Inferior parietal cortex (tissue), 1 donor: ENCODE measurements at regions not wholly inside any gene's neighbourhood (a gene's known extent, or its start where the extent isn't known, plus 50 kb on each side); places are given as distances from the start of the nearest gene placed in this dataset.

Experiments
- DNase-seq: peaks from one replicate; pipeline ENCODE4 v3.0.0-alpha.2; 2016; ENCODE audit errors: extremely low spot score

DNA sequence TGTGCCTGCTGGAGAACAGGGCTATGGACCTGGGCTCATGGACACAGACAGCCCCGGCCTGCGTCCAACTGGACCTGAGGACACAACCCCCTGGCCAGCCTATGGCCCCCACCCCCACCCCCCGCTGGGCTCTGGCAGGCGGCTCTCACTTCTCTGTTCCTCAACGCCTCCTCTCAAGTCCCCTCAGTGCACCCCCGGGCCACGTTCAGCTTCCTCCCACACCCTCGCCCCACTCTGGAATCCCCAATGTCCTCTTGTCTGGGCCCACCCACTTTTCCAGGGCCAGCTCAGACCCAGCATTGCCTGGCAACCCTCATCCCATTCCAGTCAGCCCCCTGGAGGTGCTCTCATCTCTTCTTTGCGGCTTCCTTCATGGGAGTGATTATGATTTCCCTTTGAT lies 130.2 kb upstream of the SPACA7 start:
- no peak for DNase-seq

DNA sequence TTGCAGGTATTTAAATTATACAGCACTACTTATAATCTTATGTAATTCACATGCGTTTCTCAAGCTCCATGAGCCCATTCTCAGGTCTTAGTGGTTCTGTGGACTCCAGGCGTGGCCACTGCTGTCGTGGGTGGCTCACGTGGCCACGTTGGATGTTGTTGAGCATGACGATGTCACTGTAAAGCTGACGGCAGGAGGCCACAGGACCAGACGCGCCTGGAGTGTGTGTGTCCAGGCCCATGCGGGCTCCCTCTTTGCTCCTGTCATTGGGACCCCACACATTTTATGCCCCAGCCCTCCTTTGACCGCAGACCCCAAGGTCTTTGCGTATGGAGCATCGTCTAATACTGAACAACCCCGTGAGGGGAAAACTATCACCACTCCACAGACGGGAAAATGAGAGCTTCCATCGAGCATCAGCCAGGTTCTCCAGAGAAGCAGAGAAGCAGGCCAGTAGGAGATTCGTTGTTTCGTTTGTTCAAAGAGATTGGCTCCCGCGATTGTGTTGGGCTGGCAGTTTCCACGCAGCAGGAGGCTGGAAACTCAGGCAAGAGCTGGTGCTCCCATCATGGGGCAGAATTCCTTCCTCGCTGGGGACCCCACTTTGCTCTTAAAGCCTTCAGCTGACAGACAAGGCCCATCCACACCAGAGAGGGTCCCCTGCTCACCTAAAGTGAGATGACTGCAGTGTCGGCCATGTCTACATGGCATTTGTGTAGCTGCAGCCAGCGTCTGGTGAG lies 129.3 kb upstream of the SPACA7 start:
- no peak for DNase-seq

DNA sequence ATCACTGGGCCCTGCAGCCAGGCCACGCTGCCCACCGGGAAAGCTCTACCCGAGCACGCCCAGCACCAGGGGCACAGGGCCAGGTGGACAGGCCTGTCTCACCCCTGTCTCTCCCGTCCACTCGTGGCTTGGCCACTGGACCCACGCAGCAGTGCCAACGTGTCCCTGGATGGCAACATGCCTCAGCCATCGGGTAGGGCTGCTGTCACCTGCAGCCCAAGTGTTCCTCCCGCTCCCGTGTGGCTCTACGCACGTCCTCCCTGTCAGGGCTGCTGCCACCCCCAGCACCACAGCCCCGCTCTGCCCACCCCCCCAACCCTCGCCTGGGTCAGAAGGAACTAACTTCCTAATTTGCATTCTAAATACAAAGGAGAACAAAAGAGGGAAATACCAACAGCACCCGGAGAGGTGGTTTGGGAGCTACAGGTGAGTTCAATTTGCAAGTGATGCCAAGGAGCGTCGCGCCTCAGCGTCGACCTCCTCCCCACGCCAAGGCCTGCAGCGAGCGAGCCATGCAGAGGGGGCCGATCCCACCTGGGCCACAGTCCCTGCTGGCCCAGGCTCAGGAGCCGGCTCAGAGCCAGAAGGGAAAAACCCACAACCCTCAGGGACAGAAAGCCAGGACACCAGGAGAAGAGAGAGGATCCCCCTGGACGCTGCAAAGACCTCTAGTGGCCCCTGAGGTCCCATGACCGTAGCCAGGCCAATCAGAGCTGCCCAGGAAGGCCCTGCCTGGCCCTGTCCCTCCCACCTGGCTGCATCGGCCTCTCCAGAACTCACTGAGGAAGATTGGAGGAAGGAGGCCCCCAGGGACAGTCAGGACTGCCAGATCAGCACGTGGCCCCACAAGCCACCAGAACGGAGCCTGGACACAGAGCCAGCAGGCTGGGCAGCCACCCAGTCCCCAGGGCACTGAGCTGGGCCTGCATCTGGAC lies 128.4 kb upstream of the SPACA7 start:
- DNase-seq, result no peak

DNA sequence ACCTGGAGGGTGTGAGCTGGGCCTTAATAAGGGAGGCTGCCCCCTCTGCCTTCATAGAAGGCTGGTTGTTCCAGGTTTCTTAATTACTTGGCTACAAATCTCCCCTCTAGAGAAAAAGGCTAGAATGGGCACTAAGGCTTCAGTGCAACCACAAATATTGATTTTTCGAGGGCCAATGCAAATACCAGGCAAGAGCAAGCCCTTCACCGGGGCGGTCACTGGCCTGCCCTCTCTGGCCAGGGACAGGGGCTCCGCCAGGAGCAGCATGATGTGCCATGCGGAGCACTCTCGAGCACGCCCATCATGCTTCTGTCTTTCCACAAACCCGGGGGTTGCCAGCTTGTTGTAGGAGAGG lies 127.8 kb upstream of the SPACA7 start:
- no peak for DNase-seq

DNA sequence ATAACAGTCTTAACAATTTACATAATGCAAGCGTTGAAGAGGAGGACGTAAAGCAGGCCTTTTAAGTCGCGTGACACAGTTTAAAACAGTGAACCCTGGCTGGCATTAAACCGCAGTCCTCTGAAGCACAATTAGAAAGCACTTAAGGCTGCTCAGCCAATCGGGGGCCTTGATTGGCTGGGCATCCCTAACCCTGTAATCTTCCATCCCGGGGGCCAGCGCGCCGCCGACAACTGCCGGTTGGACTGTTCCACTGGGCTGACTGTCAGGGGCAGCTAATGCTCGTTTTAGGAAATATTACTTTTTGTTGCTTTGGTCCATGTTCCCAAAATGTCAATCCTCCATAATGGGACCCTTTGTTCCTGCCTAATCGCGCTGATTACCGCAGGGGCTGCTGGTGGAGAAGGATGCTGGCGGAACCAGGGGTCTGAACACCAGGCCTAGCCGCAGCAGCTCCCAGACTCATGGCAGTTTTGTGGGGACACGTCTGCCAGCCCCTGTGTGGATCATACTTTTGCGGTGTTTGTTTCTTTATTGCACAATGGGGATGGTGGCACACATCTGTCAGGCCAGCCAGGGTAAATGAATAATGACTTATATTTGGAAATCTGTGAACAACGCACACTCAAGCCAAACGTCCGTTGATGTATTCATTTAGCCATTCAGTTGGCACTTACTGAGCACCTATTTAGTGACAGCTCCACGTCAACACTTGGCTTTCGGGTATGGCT lies 127.1 kb upstream of the SPACA7 start:
- no peak for DNase-seq

DNA sequence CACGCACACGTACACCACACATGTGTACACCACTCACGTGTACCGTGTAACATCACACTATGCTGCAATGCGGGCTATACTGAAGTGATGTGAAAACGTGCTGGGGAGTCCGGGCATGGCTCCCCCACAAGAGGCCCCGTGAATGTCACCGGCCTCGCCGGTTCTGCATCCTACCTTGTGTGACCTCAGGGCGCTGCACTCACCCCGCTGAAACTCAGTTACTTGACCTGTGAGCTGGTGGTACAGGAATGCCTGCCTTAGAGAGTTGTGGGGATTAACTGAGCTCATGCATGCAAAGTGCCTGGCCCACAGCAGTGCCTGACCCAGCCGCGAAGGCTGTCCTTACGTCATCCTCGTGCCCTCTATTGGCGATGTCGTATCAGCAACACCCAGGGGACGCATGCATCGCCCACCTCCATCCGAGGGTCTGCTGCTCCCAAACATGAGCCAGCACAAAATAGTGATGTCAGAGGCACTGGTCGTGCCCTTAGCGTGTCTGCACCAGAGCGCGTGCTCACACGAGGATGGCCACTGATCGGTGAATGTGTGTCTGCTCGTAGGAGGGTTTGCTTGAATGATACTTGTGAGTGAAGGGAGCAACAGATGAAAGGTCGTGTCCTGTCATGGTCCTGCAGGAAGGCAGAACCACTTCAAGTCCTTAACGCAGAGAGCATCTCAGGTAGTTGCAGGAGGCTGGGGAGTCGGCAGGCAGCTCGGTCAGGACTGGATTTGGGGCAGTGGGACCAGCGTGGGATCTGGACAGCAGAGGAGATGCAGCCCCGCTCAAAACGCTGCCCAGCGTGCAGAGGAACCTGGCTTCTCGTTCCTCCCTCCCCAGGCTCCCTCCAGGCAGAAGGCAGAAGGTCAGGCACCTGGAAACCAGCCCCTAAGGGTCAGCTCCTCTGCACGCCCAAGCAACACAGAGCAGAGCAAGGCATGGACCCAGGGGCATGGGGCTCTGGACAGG lies 126.2 kb upstream of the SPACA7 start:
- no peak for DNase-seq

DNA sequence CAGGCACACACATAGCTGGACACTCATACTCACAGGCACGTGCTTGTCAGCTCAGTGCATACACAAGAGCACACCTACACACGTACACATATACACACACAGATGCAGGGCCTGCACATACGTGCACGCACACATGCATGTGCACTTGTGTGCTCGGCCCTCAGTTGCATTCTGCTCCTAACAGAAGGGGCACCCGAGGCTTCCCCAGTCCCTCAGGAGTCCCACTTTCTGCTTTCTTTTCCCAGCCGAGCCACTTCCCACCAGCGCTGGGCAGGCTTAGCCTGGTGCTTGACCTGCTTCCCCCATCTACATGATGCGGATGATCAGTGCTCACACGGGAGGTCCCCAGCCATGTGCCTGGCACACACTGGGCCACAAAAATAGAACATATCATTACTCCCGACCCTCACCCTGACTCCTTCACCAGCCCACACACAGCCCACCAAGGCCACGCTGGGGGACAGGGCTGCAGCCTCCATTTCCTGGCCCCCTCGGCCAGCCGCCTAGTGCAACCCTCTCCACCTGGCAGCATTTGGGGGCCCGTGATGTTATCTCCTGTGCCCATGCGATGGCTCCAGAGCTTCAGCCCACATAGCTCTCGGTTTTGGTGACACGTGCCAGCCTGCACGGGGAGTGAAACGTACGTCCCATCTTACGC lies 125.2 kb upstream of the SPACA7 start:
- DNase-seq, result no peak

DNA sequence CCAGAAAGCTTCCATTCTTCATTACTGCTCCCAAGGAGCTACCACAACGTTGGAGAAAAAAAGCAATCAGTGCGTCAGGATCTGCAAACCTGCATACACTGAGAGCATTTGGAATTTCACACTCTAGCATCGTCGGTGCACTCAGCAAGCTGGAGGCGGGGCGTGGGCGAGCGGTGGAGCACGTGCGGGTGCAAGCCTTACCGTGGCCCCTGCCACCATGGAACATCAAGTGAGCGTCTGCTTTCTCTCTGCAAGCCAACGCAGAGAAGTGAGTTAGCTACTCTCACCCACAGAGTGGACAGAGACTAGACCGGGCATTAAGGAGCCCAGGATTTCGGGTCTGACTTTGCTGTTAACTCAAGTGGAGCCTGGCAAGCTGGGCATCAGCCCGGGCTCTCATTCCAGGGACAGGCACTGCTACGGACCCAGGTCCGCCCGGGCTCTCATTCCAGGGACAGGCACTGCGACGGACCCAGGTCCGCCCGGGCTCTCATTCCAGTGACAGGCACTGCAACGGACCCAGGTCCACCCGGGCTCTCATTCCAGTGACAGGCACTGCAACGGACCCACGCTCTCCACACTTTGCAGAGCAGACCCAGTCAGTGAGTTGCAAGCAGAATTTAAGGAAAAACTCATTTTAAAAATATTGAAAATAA lies 124.1 kb upstream of the SPACA7 start:
- DNase-seq, result no peak

DNA sequence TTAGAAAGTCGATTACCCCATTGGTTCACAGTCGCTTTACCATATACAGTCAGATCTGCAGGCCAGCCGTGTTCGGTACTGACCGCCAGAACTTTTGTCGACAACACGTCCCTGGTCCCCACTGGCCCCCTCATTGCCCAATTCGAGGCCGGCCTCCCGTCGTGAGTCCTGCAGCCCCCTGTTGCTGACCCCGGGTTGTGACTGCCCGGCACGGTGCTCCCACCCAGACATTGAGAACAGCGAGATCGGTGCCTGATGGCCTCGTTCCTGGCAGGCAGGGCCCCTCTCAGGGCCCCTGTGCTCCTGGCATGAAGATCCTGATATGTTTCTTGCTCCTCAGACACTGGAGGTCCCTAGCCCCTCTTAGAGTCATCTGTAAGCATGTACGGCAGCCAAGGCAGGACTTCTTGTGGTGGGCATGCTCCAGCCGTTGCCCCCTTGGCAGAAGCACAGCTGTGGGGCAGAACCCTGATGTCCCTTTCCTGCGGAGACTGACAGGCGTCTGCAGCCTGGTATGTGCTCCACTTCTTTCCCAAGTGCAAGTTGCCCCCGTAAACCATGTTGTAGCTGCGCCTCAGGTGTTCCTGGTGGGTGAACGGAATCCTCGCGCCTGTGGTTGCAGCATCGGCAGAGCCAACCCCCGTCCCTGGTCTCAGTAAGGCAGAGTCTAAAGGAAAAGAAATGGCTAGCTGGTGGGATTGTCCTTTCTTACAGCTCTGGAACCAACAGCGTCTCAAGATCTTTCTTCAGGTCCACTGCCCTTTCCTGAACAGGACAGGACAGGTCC lies 123.2 kb upstream of the SPACA7 start:
- DNase-seq, result no peak

DNA sequence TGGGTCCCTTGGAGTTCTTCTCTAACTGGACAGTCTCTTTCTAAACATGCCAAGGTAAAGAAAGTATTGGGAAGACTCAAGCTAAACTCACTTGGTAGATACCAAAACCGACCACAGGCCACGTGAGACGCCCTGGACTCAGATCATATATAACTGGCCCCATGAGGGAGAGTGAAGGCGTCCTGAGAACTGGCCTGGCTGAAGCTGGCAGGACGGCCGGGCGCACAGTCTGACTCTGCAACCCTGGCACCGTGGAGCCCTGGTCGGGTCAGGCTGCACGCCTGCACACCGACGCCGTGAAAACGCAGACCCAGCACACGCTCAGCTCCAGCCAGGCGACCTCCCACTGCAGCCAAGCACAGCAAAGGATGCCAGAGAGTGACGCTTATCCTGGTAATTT lies 122.5 kb upstream of the SPACA7 start:
- no peak for DNase-seq

DNA sequence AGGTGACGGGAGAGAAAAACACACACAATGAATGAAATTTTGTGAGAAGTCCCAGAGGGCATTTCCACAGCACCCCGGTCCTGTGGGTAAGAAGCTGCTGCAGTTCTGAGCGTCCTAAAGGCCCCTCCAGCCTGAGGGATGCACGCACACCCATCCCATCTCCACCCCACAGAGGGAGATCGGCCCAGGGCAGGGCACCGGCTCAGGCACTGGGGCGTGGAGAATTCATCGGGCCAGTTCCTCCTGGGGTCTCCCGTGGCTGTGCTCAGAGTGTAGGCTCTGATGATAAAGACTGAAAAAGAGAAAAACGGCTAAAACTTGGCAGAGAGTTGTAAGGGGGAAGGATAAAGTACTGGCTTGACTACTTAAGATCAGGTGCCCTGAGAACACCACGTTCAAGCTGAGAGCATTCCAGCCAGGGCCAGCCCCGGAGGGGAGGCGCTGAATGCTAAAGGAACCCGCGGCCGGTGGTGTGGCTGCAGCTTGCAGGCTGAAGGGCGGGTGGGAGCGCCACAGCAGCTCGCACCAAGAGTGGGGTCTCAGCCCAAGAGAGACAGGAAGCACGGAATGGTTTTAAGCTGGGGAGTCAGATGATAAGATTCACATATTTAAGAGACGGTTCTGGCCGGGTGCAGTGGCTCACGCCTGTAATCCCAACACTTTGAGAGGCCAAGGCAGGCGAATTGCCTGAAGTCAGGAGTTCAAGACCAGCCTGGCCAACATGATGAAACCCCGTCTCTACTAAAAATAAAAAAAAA lies 121.9 kb upstream of the SPACA7 start:
- no peak for DNase-seq

DNA sequence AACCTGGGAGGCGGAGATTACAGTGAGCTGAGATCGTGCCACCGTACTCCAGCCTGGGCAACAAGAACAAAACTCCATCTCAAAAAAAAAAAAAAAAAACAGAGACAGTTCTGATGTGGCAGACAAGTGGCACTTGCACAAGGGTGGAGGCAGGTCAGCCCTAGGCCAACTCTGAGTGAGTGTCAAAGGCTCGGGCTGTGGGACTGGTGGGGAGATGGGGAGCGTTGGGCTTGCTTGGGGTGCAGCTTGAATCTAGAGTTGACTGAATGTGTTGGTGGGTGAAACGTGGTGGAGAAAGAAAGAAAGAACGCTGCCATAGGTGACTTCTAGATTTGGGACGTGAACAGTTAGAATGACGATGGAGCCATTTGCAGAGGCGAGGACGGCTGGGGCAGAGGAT lies 121.3 kb upstream of the SPACA7 start:
- DNase-seq, result no peak

DNA sequence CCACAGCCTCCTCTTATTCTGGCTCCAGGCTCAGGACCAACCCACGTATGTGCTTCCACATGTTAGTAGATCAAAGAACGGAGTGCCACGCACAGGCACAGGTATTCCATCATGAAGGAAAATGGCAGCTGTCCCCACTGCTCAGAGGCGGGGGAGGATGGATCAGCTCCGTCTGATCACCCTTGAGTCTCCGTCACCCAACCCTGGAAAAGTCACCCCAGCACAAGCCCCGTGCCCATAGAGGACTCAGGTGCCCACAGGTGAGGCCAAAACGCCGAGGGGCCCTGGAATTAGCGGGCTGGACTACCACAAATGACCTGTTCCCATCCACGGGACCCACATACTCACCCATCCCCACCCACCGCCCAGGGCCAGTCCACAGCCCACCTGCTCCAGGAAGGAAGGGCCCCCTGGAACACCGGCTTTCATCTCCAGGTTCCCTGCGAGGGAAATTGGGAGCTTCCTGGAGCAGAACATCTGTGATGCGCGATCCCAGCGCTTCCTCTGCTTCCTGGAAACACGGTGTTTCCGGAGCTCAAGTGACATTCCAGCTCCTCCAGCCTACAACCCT lies 120.5 kb upstream of the SPACA7 start:
- no peak for DNase-seq

DNA sequence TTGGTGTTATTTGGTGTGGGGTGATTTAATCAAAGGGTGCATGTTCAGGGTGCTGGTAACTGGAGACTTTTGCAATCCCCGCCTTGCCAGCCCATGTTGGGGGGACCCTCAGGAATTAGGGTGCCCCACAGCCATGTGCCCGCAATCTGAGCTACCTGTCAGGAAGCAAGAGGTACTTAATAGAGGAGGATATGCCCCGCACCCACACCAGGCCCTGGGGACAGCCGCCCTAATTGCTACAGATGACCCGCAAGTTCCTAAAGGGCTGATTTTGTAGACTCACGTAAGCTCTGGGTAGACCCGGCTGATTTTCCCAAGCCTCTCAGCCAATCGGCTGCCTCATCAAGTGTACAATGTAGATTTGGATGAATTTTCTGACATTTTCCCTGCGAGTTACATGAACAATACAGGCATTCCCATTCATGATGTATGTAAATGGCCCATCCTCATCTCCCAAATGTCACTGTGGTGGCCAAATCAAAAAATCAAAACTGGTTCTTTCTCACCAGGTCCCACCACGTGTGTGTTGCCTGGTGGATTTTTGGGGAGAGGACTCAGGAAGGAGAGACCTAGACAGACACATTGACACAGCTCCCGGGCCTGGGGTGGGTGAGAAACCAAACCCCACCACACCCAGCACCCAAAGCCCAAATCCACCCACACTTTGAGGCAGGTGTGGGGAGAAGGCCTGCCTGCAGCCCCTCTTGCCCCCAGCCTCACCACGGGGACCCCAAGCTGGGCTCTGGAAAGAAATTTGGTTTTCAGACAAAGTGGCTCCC lies 119.2 kb upstream of the SPACA7 start:
- no peak for DNase-seq

DNA sequence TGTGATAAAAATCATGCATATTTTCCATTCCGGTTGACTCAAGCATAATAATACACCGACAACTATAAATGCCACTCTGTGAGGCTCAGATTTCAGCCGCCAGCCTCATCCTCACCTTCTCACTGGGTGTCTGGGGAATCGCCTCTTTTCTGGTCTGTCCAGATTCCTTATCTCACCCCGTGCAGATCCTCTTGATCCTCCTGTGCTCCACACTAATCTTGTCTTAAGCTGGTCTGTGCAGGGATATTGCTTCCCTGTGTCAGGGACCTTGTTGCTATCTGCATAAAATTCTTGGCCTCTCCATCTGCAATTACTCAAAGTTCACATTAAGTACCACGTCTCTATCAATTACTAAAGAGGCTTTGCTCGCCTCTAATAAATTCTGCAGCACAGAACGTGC lies 116.6 kb upstream of the SPACA7 start:
- no peak for DNase-seq

DNA sequence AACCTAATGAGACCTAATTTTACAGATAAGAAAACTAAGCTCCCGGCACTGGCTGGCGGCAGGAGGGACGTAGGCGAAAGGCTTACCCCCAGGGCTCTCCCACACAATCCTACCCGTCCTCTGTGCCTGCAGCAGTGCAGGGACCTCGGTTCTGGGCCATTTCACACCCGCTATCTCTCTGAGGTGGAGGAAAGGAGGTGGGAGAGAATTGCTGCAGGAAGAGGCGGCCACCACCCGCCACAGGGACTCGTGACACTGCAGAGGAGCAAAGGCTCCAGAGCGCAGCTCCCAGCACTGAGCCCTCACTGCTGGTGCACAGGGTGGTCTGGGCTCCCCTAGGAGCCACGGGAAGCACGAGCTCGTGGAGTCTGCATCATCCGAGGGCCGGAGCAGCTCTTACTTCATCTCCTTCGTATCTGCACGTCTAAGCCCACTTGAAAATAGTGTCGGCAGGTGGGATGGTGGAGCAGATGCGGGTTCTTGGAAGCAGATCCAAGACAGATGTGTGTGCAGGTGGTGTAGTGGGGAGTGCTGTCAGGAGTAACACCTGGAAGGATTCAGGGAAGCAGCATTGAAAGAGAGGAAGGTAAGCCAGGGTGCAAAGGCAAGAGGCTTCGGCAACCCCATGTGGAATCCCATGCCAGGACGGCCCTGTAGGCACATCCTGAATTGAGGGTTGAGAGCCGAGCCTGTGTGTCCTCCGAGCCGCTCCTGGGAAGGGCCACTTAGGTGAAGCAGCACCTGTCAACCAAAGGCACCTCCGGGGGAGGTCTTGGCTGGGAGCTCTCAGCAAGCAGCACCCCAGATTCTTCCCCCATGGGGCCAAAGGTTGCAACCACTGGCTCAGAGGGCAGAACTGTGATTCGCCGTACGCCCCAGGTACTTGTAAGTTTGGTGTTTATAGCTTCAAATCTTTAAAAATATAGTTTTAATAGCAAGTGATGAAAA lies 115.8 kb upstream of the SPACA7 start:
- no peak for DNase-seq
